ENCODE measurements at regions not wholly inside any gene's neighbourhood (a gene's known extent, or its start where the extent isn't known, plus 50 kb on each side); places are given as distances from the start of the nearest gene placed in this dataset.

DNA sequence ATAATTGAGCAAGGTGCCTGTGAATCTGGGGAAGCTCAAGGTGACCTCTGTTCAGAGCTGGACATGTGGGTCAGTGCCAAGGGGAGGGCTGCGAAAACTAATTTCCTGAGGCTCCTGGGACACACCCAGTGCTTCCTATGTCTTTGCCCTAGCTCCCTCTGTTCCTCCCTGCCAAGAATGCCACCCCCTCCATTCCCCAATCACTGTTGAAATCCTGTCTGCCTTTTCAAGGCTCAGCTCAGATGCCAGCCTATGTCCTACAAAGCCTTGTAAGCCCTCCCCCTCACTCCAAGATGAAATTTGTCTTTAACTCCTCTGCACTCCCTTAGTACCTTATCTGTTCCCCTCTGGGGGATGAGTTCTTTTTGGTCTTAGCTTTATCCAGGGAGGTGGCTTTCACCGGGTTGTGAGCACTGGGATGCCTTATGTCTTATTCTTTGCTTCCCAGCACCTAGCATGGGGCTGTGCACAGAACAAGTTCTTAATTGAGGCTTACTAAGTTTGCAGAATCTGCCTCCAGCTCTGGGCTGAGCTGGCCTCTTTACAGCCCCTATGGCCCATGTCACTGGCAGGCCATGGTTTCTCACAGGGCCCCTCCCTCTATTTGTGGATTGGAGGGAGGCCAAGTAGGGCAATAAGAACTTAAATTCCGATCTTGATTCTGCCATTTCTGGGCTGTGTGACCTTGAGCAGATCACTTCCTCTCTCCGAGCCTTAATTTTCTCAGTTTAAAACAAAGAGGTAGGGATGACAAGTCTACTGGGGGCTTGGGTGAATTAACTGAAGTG lies 51.5 kb upstream of the EPB41L1 start:
- TF ChIP-seq RCOR1 (IDR thresholded peaks at IDR 0.05; ENCODE audit: insufficient replicate concordance, low read length) (no peak), RAD21 (IDR thresholded peaks at IDR 0.05; ENCODE audit: low read length) (no peak), POLR2A (IDR thresholded peaks at IDR 0.05; ENCODE audit: low read depth, low read length) (no peak), MAZ (IDR thresholded peaks at IDR 0.05; ENCODE audit: borderline replicate concordance, low read depth, low read length) (no peak), MXI1 (IDR thresholded peaks at IDR 0.05; ENCODE audit: borderline replicate concordance, low read depth, low read length) (no peak), RFX5 (IDR thresholded peaks at IDR 0.05; ENCODE audit: low read depth, low read length) (no peak)
- TF ChIP-seq, protein P1, sequence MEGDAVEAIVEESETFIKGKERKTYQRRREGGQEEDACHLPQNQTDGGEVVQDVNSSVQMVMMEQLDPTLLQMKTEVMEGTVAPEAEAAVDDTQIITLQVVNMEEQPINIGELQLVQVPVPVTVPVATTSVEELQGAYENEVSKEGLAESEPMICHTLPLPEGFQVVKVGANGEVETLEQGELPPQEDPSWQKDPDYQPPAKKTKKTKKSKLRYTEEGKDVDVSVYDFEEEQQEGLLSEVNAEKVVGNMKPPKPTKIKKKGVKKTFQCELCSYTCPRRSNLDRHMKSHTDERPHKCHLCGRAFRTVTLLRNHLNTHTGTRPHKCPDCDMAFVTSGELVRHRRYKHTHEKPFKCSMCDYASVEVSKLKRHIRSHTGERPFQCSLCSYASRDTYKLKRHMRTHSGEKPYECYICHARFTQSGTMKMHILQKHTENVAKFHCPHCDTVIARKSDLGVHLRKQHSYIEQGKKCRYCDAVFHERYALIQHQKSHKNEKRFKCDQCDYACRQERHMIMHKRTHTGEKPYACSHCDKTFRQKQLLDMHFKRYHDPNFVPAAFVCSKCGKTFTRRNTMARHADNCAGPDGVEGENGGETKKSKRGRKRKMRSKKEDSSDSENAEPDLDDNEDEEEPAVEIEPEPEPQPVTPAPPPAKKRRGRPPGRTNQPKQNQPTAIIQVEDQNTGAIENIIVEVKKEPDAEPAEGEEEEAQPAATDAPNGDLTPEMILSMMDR (conservative IDR thresholded peaks at IDR 0.05; ENCODE audit: low read depth, low read length): no peak

Measured in IMR-90 (cell line).